Mucosa of descending colon (tissue), 3 donors: ENCODE measurements at regions not wholly inside any gene's neighbourhood (a gene's known extent, or its start where the extent isn't known, plus 50 kb on each side); places are given as distances from the start of the nearest gene placed in this dataset.

Experiments
- ATAC-seq: fragments of 200-7000 bp; cut with Tn5 transposase; one replicate; pipeline ENCODE4 v1.9.1; 2020; ENCODE audit warnings: mild to moderate bottlenecking, moderate library complexity
- DNase-seq, 3 donors: peaks; one replicate each; pipeline ENCODE4 v3.0.0-alpha.2; 2020
- H3K36me3 ChIP-seq: fragments of 200-600 bp; one replicate; pipeline ENCODE4 v1.8.0; 2021; ENCODE audit warnings: low read depth, mild to moderate bottlenecking
- H3K4me1 ChIP-seq: fragments of 200-600 bp; one replicate; pipeline ENCODE4 v1.8.0; 2021; ENCODE audit warnings: low read depth, mild to moderate bottlenecking
- H3K4me3 ChIP-seq: fragments of 200-600 bp; one replicate; pipeline ENCODE4 v1.8.0; 2021; ENCODE audit warnings: mild to moderate bottlenecking
- H3K9me3 ChIP-seq: fragments of 200-600 bp; one replicate; pipeline ENCODE4 v1.8.0; 2021; ENCODE audit warnings: mild to moderate bottlenecking
- intact Hi-C, 2 donors: fragments of 100-400 bp; cut with DNase I in 1 of 2; cut with micrococcal nuclease in 1 of 2; formaldehyde crosslinking; loops; one replicate each; pipeline versions ENCODE4 v1.11.0 to v1.11.1; 2022; cut with DNase I, micrococcal nuclease
- TF ChIP-seq, protein P1 (sequence below): fragments of 200-600 bp; IDR thresholded peaks from one replicate; pipeline ENCODE4 v1.8.0; 2022; ENCODE audit warnings: antibody characterized with exemption, mild to moderate bottlenecking
- donor health status: DM: no; HTN: no; CAD: no; lungs with moderate emphysema.
- donor health status: DM: no; HTN: no; CAD: no.
- donor health status: DM: no; HTN: yes; CAD: no.

DNA sequence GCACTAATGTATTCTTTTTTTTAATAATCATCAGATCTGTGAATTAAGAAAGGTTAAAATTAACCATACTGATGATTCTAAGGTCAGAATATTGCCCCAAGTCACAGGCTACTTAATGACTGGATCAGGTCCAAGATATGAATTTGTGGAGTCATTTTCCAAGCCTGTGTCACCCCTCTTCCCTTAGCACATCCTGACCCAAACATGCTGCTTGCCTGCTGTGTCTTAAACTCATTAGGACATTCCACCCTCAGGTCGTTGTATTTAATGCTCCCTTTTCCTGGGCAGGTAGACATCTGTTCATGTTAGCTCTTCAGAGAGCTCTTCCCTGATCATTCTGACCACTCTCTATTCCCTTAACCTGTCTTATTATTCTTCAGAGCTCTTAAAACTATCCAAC, 463.5 kb upstream of the PDE3A start:
- DNase-seq = no peak
- intact Hi-C loops = loop anchor here in 1 of 2 donors (10.0 kb wide), 1 partner anchor 150 kb away; no protein-coding TSS in a partner anchor
- Histone ChIP-seq H3K4me1 (no peaks in the 10 kb centered on the region), H3K9me3 (no peaks in the 10 kb centered on the region), H3K36me3 (no peaks in the 10 kb centered on the region), H3K4me3 (no peak overlapping the region)
- no peak for ATAC-seq
- TF ChIP-seq, protein P1, sequence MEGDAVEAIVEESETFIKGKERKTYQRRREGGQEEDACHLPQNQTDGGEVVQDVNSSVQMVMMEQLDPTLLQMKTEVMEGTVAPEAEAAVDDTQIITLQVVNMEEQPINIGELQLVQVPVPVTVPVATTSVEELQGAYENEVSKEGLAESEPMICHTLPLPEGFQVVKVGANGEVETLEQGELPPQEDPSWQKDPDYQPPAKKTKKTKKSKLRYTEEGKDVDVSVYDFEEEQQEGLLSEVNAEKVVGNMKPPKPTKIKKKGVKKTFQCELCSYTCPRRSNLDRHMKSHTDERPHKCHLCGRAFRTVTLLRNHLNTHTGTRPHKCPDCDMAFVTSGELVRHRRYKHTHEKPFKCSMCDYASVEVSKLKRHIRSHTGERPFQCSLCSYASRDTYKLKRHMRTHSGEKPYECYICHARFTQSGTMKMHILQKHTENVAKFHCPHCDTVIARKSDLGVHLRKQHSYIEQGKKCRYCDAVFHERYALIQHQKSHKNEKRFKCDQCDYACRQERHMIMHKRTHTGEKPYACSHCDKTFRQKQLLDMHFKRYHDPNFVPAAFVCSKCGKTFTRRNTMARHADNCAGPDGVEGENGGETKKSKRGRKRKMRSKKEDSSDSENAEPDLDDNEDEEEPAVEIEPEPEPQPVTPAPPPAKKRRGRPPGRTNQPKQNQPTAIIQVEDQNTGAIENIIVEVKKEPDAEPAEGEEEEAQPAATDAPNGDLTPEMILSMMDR = no peak

- Histone ChIP-seq H3K36me3 (no peaks in the 10 kb centered on the region), H3K4me3 (no peak overlapping the region), H3K4me1 (no peaks in the 10 kb centered on the region), H3K9me3 (no peaks in the 10 kb centered on the region)
- ATAC-seq (no peak), DNase-seq (no peak)
- intact Hi-C loops = loop anchor here in 1 of 2 donors (10.0 kb wide), 1 partner anchor 154 kb away; no protein-coding TSS in a partner anchor
- TF ChIP-seq, protein P1 = no peak
Measured at GRCh38 chr12:19908830-19909229, 459.5 kb upstream of the PDE3A start.

DNA sequence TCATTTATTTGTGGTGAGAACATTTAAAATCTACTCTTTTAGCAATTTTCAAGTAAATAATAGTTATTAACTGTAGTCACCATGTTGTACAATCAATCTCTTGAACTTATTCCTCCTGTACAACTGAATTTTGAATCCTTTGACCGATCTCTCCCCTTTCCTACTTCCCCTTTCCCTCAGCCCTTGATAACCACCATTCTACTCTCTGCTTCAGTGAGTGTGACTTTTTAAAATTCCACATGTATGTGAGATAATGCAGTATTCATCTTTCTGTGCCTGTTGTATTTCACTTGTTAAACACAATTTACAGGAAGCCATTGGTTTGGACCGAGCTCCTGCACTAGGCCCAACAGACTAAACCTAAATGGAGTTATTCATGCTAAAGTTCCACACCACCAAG, 458.9 kb upstream of the PDE3A start:
- no peaks in the 10 kb centered on the region for H3K36me3 ChIP-seq
- no peak for DNase-seq
- TF ChIP-seq, protein P1 = no peak
- ATAC-seq = no peak
- H3K4me3 ChIP-seq = no peak overlapping the region
- no peaks in the 10 kb centered on the region for H3K4me1 ChIP-seq
- intact Hi-C loops = loop anchor here in 1 of 2 donors (10.0 kb wide), 1 partner anchor 155 kb away; no protein-coding TSS in a partner anchor
- H3K9me3 ChIP-seq = no peaks in the 10 kb centered on the region

- ATAC-seq (no peak), DNase-seq (no peak)
- intact Hi-C loops = no loop called here
- H3K4me1 ChIP-seq = no peaks in the 10 kb centered on the region
- no peaks in the 10 kb centered on the region for H3K9me3 ChIP-seq
- no peak overlapping the region for H3K4me3 ChIP-seq
- H3K36me3 ChIP-seq = no peaks in the 10 kb centered on the region
- TF ChIP-seq, protein P1 = no peak
Measured at GRCh38 chr12:19910681-19911080, 457.7 kb upstream of the PDE3A start.

DNA sequence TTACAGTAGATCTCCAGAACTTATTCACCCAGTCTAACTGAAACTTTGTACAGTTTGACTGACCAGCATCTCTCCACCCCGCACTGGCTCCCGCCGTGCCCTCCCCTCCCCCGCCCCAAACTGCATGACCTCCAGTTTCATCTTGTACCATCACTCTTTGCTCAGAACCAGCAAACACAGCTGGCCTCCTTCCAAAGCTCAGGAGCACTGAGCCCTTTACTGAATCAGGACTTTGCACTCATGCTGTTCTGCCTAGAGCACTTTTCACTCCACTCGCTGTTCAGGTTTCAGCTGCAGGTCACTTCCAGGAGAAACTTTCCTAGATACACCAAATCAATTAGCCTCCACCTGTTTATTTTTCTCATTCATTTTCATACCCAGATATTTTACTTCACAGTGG, 455.3 kb upstream of the PDE3A start:
- DNase-seq (peak in 2 of 3 donors; percentile 35 to 71), ATAC-seq (peak; percentile 79)
- no peaks in the 10 kb centered on the region for H3K36me3 ChIP-seq
- TF ChIP-seq, protein P1 = no peak
- intact Hi-C loops = no loop called here
- no peak overlapping the region for H3K4me3 ChIP-seq
- peaks cover 3% of the 10 kb centered on the region for H3K4me1 ChIP-seq
- H3K9me3 ChIP-seq = no peaks in the 10 kb centered on the region
